ENCODE measurements at regions not wholly inside any gene's neighbourhood (a gene's known extent, or its start where the extent isn't known, plus 50 kb on each side); places are given as distances from the start of the nearest gene placed in this dataset.

GRCh38 chr10:33930079-33930478, 595.6 kb upstream of the NRP1 start:
- Histone ChIP-seq H3K27ac (ENCODE audit: low read depth, low read length) (no peak overlapping the region), H4K20me1 (ENCODE audit: control insufficient read depth, insufficient read depth, low read depth, low read length) (no peaks in the 10 kb centered on the region), H3K4me3 (ENCODE audit: low read length) (no peak overlapping the region), H3F3A (ENCODE audit: control insufficient read depth, insufficient read depth) (no peaks in the 10 kb centered on the region), H3K79me2 (ENCODE audit: control insufficient read depth, low read length) (no peaks in the 10 kb centered on the region), H3K27me3 (ENCODE audit: control insufficient read depth, low read length) (no peaks in the 10 kb centered on the region), H3K9me3 (ENCODE audit: control insufficient read depth, insufficient read depth, low read length) (no peaks in the 10 kb centered on the region), H3K36me3 (ENCODE audit: control insufficient read depth, low read length) (no peaks in the 10 kb centered on the region), H3K4me2 (ENCODE audit: low read length) (no peak overlapping the region), H3K4me1 (ENCODE audit: control insufficient read depth, low read length) (no peaks in the 10 kb centered on the region), H3K9me2 (replicated peaks; ENCODE audit: control insufficient read depth, low read length) (no peaks in the 10 kb centered on the region)
- TF ChIP-seq EZH2phosphoT487 (IDR thresholded peaks at IDR 0.05; ENCODE audit: borderline replicate concordance, low read length), result no peak
- TF ChIP-seq CTCF (IDR thresholded peaks at IDR 0.05; ENCODE audit: low read depth, low read length, poor library complexity, severe bottlenecking), result no peak

GRCh38 chr10:33927347-33927746, 592.9 kb upstream of the NRP1 start:
- no peaks in the 10 kb centered on the region for H3K4me1 ChIP-seq (ENCODE audit: control insufficient read depth, low read length)
- H3F3A ChIP-seq (ENCODE audit: control insufficient read depth, insufficient read depth), result no peaks in the 10 kb centered on the region
- H3K9me3 ChIP-seq (ENCODE audit: control insufficient read depth, insufficient read depth, low read length), result no peaks in the 10 kb centered on the region
- H3K79me2 ChIP-seq (ENCODE audit: control insufficient read depth, low read length), result no peaks in the 10 kb centered on the region
- no peak for TF ChIP-seq CTCF (IDR thresholded peaks at IDR 0.05; ENCODE audit: low read depth, low read length, poor library complexity, severe bottlenecking)
- TF ChIP-seq EZH2phosphoT487 (IDR thresholded peaks at IDR 0.05; ENCODE audit: borderline replicate concordance, low read length), result no peak
- no peak overlapping the region for H3K4me2 ChIP-seq (ENCODE audit: low read length)
- no peaks in the 10 kb centered on the region for H4K20me1 ChIP-seq (ENCODE audit: control insufficient read depth, insufficient read depth, low read depth, low read length)
- no peaks in the 10 kb centered on the region for H3K36me3 ChIP-seq (ENCODE audit: control insufficient read depth, low read length)
- no peaks in the 10 kb centered on the region for H3K27me3 ChIP-seq (ENCODE audit: control insufficient read depth, low read length)
- H3K9me2 ChIP-seq (replicated peaks; ENCODE audit: control insufficient read depth, low read length), result no peaks in the 10 kb centered on the region
- H3K4me3 ChIP-seq (ENCODE audit: low read length), result no peak overlapping the region
- no peak overlapping the region for H3K27ac ChIP-seq (ENCODE audit: low read depth, low read length)

GRCh38 chr10:33921970-33922605, 587.6 kb upstream of the NRP1 start:
- Histone ChIP-seq H3K27ac (ENCODE audit: low read depth, low read length) (no peak overlapping the region), H3K4me2 (ENCODE audit: low read length) (no peak overlapping the region), H3K79me2 (ENCODE audit: control insufficient read depth, low read length) (no peaks in the 10 kb centered on the region), H3K4me1 (ENCODE audit: control insufficient read depth, low read length) (no peaks in the 10 kb centered on the region), H3K9me3 (ENCODE audit: control insufficient read depth, insufficient read depth, low read length) (no peaks in the 10 kb centered on the region), H3K36me3 (ENCODE audit: control insufficient read depth, low read length) (no peaks in the 10 kb centered on the region), H4K20me1 (ENCODE audit: control insufficient read depth, insufficient read depth, low read depth, low read length) (no peaks in the 10 kb centered on the region), H3F3A (ENCODE audit: control insufficient read depth, insufficient read depth) (no peaks in the 10 kb centered on the region), H3K4me3 (ENCODE audit: low read length) (no peak overlapping the region), H3K27me3 (ENCODE audit: control insufficient read depth, low read length) (no peaks in the 10 kb centered on the region), H3K9me2 (replicated peaks; ENCODE audit: control insufficient read depth, low read length) (no peaks in the 10 kb centered on the region)
- TF ChIP-seq EZH2phosphoT487 (IDR thresholded peaks at IDR 0.05; ENCODE audit: borderline replicate concordance, low read length) (no peak), CTCF (IDR thresholded peaks at IDR 0.05; ENCODE audit: low read depth, low read length, poor library complexity, severe bottlenecking) (no peak)
